Activated CD8-positive, alpha-beta memory T cell treated with anti-CD3 and anti-CD28 coated beads for 48 hours (primary cell): ENCODE measurements at regions not wholly inside any gene's neighbourhood (a gene's known extent, or its start where the extent isn't known, plus 50 kb on each side); places are given as distances from the start of the nearest gene placed in this dataset.

Source experiments
- DNase-seq, 3 experiments: peaks; one replicate each; pipeline ENCODE4 v3.0.0-alpha.2; 2020; ENCODE audit warnings: low read depth in 2 of 3, low spot score in 2 of 3

- no peak for DNase-seq
These were observed 54.3 kb downstream of the TMEM215 start for GRCh38 chr9:32837551-32838058.

DNA sequence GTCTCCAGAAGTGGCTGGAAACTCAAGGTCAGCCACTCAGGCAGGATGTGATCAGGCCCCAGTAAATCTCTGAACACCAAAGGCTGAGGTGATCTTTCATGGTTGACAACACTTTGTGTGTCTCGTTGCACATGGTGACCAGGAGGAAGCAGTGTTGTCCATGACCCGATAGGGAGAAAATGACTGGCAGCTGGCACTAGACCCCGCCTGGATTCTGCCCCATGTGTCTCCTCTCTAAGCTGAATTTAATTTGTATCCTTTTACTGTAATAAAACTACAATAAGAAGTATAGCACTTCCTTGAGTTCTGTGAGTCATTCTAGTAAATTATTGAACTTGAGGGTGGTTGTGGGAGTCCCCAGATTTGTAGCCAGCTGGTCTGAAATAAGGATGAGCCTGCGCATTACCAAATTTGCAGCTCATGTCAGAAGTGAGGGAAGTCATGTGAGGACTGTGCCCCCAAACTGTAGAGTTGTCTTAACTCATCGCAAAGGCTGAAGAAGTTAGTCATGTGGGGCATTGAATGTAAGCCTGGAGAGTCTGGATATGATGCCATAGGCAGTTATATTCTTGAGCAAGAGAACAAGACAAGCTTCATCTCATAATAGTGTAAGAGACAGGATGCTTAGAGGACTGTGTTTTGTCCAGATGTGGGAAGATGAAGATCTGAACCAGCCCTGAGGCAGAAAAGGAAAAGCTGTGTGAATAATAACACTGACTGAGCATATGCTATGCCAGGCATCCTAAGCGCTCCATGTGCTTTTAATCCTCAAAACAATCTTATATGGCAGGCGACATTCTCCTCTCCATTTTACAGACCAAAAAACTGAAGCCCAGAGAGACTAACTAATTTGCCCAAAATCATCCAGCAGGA lies 55.9 kb downstream of the TMEM215 start:
- no peak for DNase-seq

DNA sequence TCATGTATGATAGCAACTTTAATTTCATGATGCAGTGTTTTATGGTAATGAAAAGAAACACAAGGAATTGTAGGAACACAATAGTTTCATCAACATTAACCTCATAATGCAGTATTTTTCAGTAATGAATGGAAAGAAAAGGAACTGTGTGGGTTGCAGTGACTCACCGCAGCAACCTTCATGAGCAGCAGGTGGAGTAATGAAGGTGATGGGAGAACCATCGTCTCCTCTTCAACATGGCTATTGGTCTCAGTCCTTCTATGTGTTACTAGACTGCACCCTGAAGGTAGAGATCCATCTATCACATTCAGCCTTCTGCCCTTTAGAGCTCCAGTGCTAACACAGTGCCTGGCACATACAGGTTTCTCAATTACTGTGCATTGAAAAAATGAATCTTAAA lies 58.0 kb downstream of the TMEM215 start:
- no peak for DNase-seq

- no peak for DNase-seq
These were observed 60.0 kb downstream of the TMEM215 start for GRCh38 chr9:32843295-32843694.

DNA sequence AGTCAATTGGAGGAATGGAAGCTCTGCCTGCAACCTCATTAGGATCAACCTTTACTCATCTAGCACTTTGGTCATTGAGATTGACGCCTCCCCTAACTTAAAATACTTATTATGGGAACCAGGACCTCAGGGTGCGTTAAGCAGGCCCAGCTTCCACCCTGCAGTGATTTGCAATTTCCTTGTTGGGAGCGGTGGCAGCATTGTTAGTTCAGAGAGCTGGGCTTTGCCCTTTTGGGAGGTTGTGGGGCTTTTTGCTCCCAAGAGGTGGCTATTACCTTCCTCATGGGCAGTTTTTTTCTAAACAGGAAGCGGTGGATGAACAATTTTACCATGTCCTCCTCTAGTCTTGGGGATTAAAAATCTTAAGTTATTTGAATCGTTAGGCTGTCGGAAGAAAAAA lies 60.9 kb downstream of the TMEM215 start:
- DNase-seq: no peak

- DNase-seq: no peak
These were observed 70.9 kb downstream of the TMEM215 start for GRCh38 chr9:32854271-32854670.

GRCh38 chr9:32855752-32856151 lies 72.4 kb downstream of the TMEM215 start:
- DNase-seq: no peak

GRCh38 chr9:32863291-32863690 lies 80.0 kb downstream of the TMEM215 start:
- no peak for DNase-seq

DNA sequence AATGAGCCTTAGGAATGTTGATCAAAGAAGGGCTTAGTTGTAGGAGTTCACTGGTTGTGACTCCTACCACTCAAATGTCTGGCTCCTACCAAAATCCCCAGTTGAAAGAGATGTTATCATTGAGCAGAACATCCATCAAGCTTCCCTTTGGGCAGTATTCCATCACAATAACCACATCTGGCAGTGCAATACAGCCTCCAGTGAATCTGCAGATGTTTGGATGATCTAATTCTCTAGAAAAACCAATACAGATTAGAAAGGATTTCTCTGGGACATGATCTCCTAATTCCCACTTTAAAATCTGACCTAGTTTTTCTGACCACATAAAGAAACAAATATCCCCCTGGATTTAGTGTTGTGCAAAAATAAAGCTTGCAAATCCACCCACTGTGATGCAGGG lies 81.6 kb downstream of the TMEM215 start:
- no peak for DNase-seq

DNA sequence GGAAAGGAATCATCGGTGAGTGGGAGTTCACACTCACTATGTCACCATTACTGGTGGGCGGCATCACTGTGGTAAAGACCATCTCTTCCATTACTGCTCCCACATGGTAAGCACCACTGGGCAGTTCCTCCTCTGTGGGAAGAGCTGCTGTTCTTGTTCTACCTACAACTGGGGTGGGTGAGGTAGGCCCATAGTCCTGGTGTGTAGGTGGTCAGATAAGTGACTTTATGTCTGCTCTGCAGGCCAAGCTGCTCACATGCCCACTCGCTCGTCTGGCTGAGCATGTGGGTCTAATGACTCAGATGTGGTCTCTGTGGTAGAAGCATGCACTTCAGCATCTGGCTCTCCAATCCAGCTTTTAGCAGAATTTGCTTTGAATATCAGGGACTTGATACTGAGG lies 82.9 kb downstream of the TMEM215 start:
- DNase-seq: peak in 1 of 3 experiments; percentile 6

- DNase-seq: no peak
These were observed 83.7 kb downstream of the TMEM215 start for GRCh38 chr9:32867026-32867425.

GRCh38 chr9:32867601-32868204 lies 84.4 kb downstream of the TMEM215 start:
- no peak for DNase-seq

DNA sequence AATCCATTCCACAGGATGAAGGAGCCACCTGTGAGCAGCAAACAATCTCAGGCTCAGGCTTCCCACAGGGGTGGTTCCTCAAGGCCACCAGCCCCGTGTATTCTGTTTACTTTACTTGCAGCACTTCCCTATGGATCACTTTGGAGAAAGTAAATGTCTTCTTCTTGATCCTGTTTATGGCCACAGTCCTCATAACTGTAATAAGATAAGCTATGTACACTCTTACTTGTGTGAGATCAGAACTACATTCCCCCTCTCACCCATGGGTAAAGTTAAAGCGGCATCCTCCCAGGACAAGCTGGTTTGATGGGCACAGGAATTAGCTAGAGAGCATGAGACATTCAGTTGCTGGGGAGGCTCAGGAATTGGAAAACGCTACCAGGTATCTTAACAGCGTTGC lies 86.1 kb downstream of the TMEM215 start:
- DNase-seq: no peak

DNA sequence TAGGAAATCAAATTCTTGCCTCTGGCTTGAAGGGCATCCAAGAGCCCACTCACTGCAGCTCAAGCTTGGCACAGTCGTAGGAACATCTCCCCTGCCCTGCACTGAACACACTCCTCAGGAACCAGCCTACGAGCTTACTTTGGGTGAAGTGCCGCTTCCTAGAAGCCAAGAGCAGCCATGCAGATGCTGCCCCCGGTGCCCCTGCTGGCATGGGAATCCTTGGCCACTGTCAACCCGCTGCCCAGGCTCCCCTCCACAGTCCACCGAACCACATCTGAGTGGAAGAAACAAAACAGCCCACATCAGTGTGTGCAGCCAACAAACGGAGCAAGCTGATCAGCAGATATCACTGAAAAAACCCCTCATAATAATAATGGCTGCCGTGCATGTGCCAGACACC lies 89.8 kb downstream of the TMEM215 start:
- DNase-seq: no peak

GRCh38 chr9:32873553-32873952 lies 90.2 kb downstream of the TMEM215 start:
- no peak for DNase-seq

GRCh38 chr9:32875242-32875641 lies 91.9 kb downstream of the TMEM215 start:
- DNase-seq: no peak

- no peak for DNase-seq
These were observed 92.4 kb downstream of the TMEM215 start for GRCh38 chr9:32875748-32876147.

DNA sequence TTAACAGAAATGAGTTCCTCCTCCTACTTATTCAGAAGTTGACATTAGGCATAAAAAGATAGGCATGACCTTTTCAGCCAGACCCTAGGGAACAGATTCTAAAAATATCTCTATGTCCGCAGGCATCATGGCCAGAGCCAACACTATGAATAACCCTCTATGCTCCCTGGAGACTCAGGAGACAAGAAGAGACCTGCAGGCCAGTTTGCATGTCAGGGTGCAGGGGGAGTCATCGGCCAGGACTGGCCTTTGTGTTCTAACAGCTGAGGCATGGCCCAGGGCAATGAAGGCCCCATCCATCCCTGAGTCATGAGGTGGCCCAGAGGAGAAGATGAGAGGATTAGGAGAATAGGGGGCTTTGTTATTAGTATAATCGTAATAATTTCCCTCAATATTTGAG lies 93.8 kb downstream of the TMEM215 start:
- no peak for DNase-seq

GRCh38 chr9:32877639-32878217 lies 94.4 kb downstream of the TMEM215 start:
- DNase-seq: no peak

- DNase-seq: no peak
These were observed 96.0 kb downstream of the TMEM215 start for GRCh38 chr9:32879335-32879734.

DNA sequence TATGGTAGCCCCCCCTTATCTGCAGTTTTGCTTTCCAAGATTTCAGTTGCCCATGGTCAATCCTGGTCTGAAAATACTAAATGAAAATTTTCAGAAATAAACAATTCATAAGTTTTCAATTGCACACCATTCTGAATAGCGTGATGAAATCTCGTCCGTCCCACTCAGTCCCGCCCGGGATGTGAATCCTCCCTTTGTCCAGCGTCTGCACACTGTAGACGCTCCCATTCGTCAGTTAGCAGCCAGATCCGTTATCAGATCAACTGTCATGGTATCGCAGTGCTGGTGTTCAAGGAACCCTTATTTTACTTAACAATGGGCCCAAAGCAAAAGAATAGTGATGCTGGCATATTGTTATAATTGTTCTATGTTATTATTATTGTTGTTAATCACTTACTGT lies 98.6 kb downstream of the TMEM215 start:
- DNase-seq: no peak

- no peak for DNase-seq
These were observed 99.4 kb downstream of the TMEM215 start for GRCh38 chr9:32882705-32883104.
